Skeletal muscle tissue (tissue), 3 donors: ENCODE measurements at regions not wholly inside any gene's neighbourhood (a gene's known extent, or its start where the extent isn't known, plus 50 kb on each side); places are given as distances from the start of the nearest gene placed in this dataset.
A peak's percentile ranks its signal among the peaks of the same experiment; 100 is the strongest.

Experiments used
- H3K27ac ChIP-seq: one replicate; pipeline ENCODE4 v1.7.0; 2013; ENCODE audit warnings: mild to moderate bottlenecking, low read depth, low read length, inconsistent platforms
- H3K27me3 ChIP-seq, 3 donors: one replicate each; pipeline ENCODE4 v1.7.0; 2013; ENCODE audit warnings: low read length in 3 of 3; ENCODE audit not compliant: control insufficient read depth in 3 of 3, insufficient read depth in 3 of 3
- H3K36me3 ChIP-seq, 3 donors: one replicate each; pipeline ENCODE4 v1.7.0; 2013; ENCODE audit warnings: low read length in 3 of 3; ENCODE audit not compliant: control insufficient read depth in 3 of 3, insufficient read depth in 3 of 3
- H3K4me1 ChIP-seq, 3 donors: one replicate each; pipeline ENCODE4 v1.7.0; 2013; ENCODE audit warnings: low read length in 3 of 3, mild to moderate bottlenecking in 3 of 3; ENCODE audit not compliant: control insufficient read depth in 3 of 3, insufficient read depth in 3 of 3
- H3K4me3 ChIP-seq, 3 donors: one replicate each; pipeline ENCODE4 v1.7.0; 2013; ENCODE audit warnings: low read length in 3 of 3
- H3K9ac ChIP-seq, 3 donors: one replicate each; pipeline ENCODE4 v1.7.0; 2013; ENCODE audit warnings: low read length in 3 of 3, mild to moderate bottlenecking in 3 of 3, moderate library complexity in 2 of 3, low read depth in 1 of 3
- H3K9me3 ChIP-seq, 3 donors: one replicate each; pipeline ENCODE4 v1.7.0; 2013; ENCODE audit warnings: low read length in 3 of 3; ENCODE audit not compliant: control insufficient read depth in 3 of 3
- donor health status: Osteomylitis.

DNA sequence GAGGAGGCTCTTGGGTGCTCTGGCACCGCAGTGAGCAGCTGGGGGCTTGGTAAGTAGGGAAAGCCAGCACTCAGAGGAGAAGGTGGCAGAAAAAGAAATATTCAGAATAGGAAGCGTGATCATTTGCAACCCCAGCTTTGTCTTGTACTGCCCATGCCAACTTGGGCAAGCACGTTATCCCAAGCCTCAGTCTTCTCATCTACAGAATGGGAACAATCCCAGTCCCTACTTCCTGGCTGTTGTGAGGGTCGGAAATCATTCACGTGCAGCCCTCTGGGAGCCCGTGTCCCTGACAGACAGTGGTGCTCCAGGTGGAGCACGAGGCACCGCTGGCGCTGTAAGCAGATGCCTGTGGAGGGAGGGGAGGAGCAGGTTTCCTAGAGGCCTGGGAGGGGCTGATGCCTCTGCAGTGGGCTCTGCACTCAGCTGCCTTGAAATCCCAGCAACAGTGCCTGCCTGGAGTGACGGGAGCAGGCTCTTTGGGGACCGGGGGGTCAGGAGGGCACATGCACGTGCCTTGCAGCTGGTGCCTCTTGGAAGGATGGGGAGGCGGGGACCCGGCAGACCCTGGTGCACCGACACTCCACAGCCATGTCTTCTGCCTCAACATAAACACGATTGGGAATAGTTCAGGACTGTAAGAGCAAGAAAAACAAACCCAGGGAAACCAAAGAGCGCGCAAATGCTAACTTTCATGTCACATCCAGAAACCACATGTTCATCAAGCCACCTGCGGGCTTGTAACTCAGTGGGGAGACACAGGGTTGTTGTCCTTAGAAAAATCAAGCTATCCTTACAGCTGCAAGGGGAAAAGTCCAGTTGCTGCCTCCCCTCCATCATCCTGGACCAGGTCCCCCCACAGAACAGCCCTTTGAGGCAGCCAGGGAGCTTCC lies 86.5 kb upstream of the DIO3 start:
- no peaks in the 10 kb centered on the region for H3K9me3 ChIP-seq
- H3K9ac ChIP-seq: no peak overlapping the region
- H3K4me1 ChIP-seq: peaks cover 3 to 9% (median 6%) of the 10 kb centered on the region in 3 donors
- H3K27ac ChIP-seq: peak overlapping the region; percentile 40
- peaks cover 15 to 36% (median 34%) of the 10 kb centered on the region in 3 donors for H3K27me3 ChIP-seq
- H3K36me3 ChIP-seq: no peaks in the 10 kb centered on the region
- no peak overlapping the region for H3K4me3 ChIP-seq

DNA sequence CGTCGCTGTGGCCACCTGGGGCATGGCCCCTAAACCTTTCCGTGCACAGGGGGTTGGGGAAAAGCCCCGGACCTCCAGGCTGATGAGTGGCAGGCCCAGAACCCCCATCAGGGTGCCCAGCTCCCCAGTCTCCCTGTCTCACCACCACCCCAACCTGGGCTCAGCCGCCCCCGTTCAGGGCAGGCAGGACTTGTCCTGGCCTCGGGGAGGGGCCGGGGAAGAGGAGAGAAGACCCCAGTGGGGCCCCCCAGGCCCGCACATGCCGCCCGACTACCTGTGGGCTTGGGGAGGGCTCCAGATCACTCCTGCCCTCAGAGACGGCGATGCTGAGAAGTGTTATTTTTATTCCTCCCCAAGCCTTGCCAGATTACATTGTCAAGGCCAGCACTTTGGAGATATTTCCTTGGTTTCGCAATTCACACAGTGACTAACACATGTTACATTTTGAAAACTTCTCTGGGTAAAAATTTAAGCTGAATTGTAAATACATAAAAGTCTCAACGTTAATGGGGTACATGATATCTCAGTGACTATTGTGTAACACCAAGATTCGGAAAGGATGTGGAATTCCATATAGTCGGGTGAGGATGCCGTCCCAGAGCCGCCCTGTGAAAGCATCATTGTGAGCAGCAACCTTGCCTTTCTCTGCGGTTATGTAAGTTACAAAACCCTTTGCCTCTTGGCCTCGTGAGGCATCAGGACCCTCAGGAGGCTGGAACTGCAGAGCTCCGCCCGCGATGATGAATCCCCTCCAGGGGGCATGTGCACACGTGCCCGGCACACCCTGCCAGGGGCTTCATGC lies 85.6 kb upstream of the DIO3 start:
- Histone ChIP-seq H3K9ac (no peak overlapping the region), H3K4me1 (peaks cover 3 to 9% (median 6%) of the 10 kb centered on the region in 3 donors), H3K27ac (peak overlapping the region; percentile 40), H3K36me3 (no peaks in the 10 kb centered on the region), H3K27me3 (peaks cover 15 to 36% (median 34%) of the 10 kb centered on the region in 3 donors), H3K4me3 (no peak overlapping the region), H3K9me3 (no peaks in the 10 kb centered on the region)

DNA sequence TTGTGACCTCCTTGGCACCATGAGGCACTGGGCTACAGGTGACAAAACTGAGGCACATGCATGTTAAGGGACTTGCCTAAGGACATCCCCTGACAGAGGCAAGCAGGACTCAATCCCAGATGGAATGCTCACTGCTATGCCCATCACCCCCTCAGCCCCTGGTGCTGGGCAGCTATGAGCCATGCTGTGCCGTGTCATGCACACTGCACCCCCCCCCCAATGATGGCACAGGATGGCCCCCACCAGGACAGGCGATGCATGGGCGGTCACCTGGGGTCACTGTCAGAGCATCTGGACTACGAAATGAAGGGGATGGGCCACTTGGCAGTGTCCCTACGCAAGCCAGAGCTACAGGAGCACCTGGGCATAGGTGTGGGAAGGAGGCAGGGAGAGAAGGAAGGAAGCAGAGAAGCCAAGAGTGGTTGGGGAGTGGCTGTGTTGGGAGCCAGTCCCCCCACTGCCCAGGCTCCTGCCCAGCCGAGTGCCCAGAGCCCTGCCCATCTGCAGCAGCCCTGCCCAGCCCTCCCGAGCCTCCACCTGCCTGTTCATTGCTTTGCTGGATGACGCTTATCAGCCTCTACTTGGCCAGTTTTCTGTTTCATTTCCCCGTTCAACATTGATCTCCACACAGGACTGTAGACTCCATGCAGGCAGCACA lies 84.9 kb upstream of the DIO3 start:
- H3K27ac ChIP-seq: no peak overlapping the region
- H3K4me3 ChIP-seq: no peak overlapping the region
- peaks cover 15 to 38% (median 36%) of the 10 kb centered on the region in 3 donors for H3K27me3 ChIP-seq
- no peaks in the 10 kb centered on the region for H3K36me3 ChIP-seq
- H3K9ac ChIP-seq: no peak overlapping the region
- peaks cover 3 to 9% (median 6%) of the 10 kb centered on the region in 3 donors for H3K4me1 ChIP-seq
- H3K9me3 ChIP-seq: no peaks in the 10 kb centered on the region

DNA sequence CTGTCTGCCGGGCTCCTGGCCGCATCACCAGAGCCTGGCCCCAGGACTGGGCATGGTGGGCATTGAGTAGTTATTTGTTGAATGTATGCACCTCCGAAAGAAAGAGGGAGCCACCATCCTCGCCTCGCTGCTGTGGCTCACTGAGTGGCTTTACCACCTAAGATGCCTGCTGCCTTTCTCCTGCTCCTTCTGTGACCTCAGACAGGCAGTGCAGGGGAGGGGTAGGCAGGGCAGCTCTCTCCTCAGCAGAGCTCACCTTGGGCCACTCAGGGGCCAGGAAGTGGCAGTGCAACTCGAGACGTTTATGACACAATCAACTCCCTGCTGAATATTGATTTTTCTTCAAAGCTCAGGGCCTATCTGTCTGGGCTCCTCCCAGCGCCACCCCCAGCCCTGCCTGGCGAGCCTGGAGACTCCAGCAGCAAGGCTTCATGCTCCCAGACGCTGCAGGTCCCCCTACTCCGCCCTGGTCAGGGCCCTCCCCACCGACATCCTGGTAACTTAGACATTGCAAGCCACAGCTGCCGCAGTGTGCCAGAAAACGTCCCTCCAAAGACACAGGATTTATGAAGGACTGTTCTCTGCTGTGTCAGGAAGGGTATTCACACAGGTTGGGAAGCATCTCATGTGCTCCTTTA lies 84.3 kb upstream of the DIO3 start:
- Histone ChIP-seq H3K27me3 (peaks cover 18 to 43% (median 41%) of the 10 kb centered on the region in 3 donors), H3K36me3 (no peaks in the 10 kb centered on the region), H3K4me3 (no peak overlapping the region), H3K4me1 (peaks cover 3 to 9% (median 6%) of the 10 kb centered on the region in 3 donors), H3K9me3 (peaks cover 0 to 3% (median 0%) of the 10 kb centered on the region in 3 donors), H3K9ac (no peak overlapping the region), H3K27ac (no peak overlapping the region)

DNA sequence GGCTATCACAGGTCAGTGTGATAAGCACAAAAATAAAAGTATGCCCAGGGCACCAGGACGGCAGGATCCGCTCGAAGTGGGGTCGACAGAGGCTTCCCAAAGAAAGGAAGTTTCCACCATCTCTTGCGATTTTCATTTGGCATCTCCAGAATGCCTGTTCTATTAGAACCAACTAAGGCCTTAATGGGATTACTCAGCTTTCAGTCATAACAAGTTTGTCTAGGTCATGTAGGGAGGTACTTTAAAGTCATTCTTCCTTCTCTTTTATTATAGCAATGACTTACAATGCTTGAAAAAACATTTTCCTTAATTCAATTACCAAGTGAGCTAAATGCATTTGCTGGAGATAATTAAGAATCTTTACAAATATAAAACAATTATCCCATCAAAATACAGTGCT lies 83.6 kb upstream of the DIO3 start:
- H3K9me3 ChIP-seq: peaks cover 0 to 4% (median 0%) of the 10 kb centered on the region in 3 donors
- H3K4me1 ChIP-seq: peaks cover 3 to 9% (median 6%) of the 10 kb centered on the region in 3 donors
- peaks cover 18 to 44% (median 43%) of the 10 kb centered on the region in 3 donors for H3K27me3 ChIP-seq
- no peak overlapping the region for H3K4me3 ChIP-seq
- H3K27ac ChIP-seq: no peak overlapping the region
- H3K36me3 ChIP-seq: no peaks in the 10 kb centered on the region
- H3K9ac ChIP-seq: no peak overlapping the region

- Histone ChIP-seq H3K27me3 (peaks cover 18 to 44% (median 43%) of the 10 kb centered on the region in 3 donors), H3K4me1 (peaks cover 3 to 9% (median 6%) of the 10 kb centered on the region in 3 donors), H3K9ac (no peak overlapping the region), H3K4me3 (no peak overlapping the region), H3K9me3 (peaks cover 0 to 4% (median 0%) of the 10 kb centered on the region in 3 donors), H3K36me3 (no peaks in the 10 kb centered on the region), H3K27ac (no peak overlapping the region)
Observed at GRCh38 chr14:101478096-101478495, 83.2 kb upstream of the DIO3 start.

GRCh38 chr14:101478796-101479410 lies 82.4 kb upstream of the DIO3 start:
- Histone ChIP-seq H3K27me3 (peaks cover 15 to 38% (median 38%) of the 10 kb centered on the region in 3 donors), H3K4me1 (peaks cover 3 to 9% (median 6%) of the 10 kb centered on the region in 3 donors), H3K9me3 (peaks cover 0 to 4% (median 0%) of the 10 kb centered on the region in 3 donors), H3K9ac (no peak overlapping the region), H3K27ac (no peak overlapping the region), H3K36me3 (no peaks in the 10 kb centered on the region), H3K4me3 (no peak overlapping the region)

GRCh38 chr14:101480022-101480746 lies 81.1 kb upstream of the DIO3 start:
- H3K4me1 ChIP-seq: peaks cover 3 to 6% (median 5%) of the 10 kb centered on the region in 3 donors
- peaks cover 9 to 28% (median 27%) of the 10 kb centered on the region in 3 donors for H3K27me3 ChIP-seq
- no peak overlapping the region for H3K9ac ChIP-seq
- H3K9me3 ChIP-seq: peaks cover 0 to 4% (median 0%) of the 10 kb centered on the region in 3 donors
- H3K36me3 ChIP-seq: no peaks in the 10 kb centered on the region
- H3K27ac ChIP-seq: no peak overlapping the region
- no peak overlapping the region for H3K4me3 ChIP-seq
